ENCODE measurements at regions not wholly inside any gene's neighbourhood (a gene's known extent, or its start where the extent isn't known, plus 50 kb on each side); places are given as distances from the start of the nearest gene placed in this dataset.
A peak's percentile ranks its signal among the peaks of the same experiment; 100 is the strongest.

DNA sequence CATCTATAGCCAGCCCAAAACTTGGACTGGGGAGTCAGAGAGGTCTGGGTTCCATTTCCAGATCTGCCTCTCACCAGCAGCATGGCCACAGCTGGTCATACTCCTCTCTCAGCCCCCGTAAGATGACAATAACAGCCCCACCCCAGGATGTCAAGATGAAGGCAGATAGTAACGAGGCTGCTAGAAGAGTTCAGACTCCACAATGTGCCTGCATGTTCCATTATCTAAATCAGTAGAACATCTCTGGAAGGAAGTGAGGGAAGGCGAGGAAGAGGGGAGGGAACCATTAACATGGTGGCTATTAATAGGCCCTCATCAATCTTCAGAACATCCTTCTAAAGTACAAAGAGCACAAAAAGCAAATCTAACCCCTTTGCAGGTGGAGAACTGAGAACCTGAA lies 98.0 kb upstream of the KCNG1 start:
- no peaks in the 10 kb centered on the region for H3K36me3 ChIP-seq (ENCODE audit: insufficient read depth, low read length)
- peaks cover 21% of the 10 kb centered on the region for H3K27me3 ChIP-seq (ENCODE audit: control insufficient read depth, insufficient read depth, low read length)
- H3K4me1 ChIP-seq (ENCODE audit: control insufficient read depth, insufficient read depth, low read length), result peaks cover 24% of the 10 kb centered on the region
- no peaks in the 10 kb centered on the region for H3K9me3 ChIP-seq (replicated peaks; ENCODE audit: low read length)
- H3K9ac ChIP-seq (ENCODE audit: low read depth, low read length), result no peak overlapping the region
- H3K4me3 ChIP-seq (ENCODE audit: low read length), result no peak overlapping the region
- no peak overlapping the region for H3K4me2 ChIP-seq (ENCODE audit: low read length)

DNA sequence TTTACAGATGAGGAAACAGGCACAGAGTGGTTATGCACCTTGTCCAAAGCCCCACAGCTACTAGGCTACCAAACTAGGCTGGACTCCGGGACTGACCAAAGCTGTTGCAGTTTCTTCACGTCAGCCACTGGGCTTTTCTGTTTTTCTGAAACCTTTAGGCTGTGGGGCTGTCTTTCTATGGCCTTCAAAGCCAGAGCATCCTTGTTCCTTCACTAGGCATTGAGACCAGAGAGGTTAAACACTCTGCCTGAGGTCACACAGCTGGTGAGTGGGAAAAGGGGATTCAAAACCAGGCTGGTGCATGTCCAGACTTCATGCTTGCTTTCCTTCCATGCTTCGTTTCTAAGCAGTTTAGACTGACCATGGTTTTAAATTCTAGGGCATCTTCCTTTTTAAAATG lies 97.5 kb upstream of the KCNG1 start:
- Histone ChIP-seq H3K36me3 (ENCODE audit: insufficient read depth, low read length) (no peaks in the 10 kb centered on the region), H3K9ac (ENCODE audit: low read depth, low read length) (no peak overlapping the region), H3K27me3 (ENCODE audit: control insufficient read depth, insufficient read depth, low read length) (peaks cover 16% of the 10 kb centered on the region), H3K9me3 (replicated peaks; ENCODE audit: low read length) (no peaks in the 10 kb centered on the region), H3K4me2 (ENCODE audit: low read length) (no peak overlapping the region), H3K4me1 (ENCODE audit: control insufficient read depth, insufficient read depth, low read length) (peaks cover 24% of the 10 kb centered on the region), H3K4me3 (ENCODE audit: low read length) (no peak overlapping the region)

DNA sequence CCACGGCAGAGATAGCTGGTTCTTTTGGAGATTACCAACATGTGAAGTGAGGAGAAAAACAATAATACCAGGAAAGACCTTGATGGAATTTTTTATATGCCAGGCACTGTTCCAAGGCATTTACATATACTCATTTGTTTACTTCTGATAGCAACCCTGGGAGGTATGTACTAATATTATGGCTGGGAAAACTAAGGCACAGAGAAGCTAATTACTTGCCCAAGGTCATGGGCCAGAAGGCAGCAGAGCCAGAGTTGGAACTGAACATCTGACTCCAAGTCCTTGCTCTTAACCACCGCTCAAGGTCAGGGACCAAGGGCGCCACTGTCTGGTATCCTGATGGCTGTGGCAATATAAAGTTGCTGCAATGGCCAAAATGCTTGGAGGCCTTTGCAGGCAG lies 97.0 kb upstream of the KCNG1 start:
- peaks cover 24% of the 10 kb centered on the region for H3K4me1 ChIP-seq (ENCODE audit: control insufficient read depth, insufficient read depth, low read length)
- H3K9me3 ChIP-seq (replicated peaks; ENCODE audit: low read length), result no peaks in the 10 kb centered on the region
- no peak overlapping the region for H3K4me3 ChIP-seq (ENCODE audit: low read length)
- peaks cover 14% of the 10 kb centered on the region for H3K27me3 ChIP-seq (ENCODE audit: control insufficient read depth, insufficient read depth, low read length)
- H3K4me2 ChIP-seq (ENCODE audit: low read length), result no peak overlapping the region
- no peak overlapping the region for H3K9ac ChIP-seq (ENCODE audit: low read depth, low read length)
- H3K36me3 ChIP-seq (ENCODE audit: insufficient read depth, low read length), result no peaks in the 10 kb centered on the region

DNA sequence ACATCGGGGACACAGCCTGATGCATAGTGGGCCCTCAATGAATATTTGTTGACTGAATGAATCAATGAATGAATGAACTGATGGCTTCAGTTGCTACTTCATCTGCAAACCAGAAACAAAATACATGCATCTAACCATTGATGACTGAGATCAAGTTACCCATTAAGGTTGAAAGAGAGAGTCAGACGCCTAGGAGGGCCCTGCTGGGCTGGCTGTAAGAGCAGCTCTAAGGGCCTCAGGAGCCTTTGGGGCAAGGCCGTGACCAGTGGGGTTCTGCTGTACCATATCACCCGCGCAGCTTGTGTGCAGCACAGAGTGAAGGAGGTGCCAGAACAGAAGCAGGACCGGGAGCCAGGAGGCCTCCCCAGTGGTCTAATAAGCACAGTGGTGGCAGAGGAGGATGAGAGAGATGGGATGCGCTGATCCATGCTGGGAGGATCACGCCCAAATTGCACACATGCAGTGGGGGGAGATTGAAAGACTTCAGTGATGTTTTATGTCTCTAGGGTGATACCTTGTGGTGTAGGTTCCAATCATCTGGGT lies 96.1 kb upstream of the KCNG1 start:
- Histone ChIP-seq H3K4me2 (ENCODE audit: low read length) (no peak overlapping the region), H3K27me3 (ENCODE audit: control insufficient read depth, insufficient read depth, low read length) (peaks cover 14% of the 10 kb centered on the region), H3K9ac (ENCODE audit: low read depth, low read length) (no peak overlapping the region), H3K4me3 (ENCODE audit: low read length) (no peak overlapping the region), H3K4me1 (ENCODE audit: control insufficient read depth, insufficient read depth, low read length) (peaks cover 24% of the 10 kb centered on the region), H3K9me3 (replicated peaks; ENCODE audit: low read length) (no peaks in the 10 kb centered on the region), H3K36me3 (ENCODE audit: insufficient read depth, low read length) (no peaks in the 10 kb centered on the region)

DNA sequence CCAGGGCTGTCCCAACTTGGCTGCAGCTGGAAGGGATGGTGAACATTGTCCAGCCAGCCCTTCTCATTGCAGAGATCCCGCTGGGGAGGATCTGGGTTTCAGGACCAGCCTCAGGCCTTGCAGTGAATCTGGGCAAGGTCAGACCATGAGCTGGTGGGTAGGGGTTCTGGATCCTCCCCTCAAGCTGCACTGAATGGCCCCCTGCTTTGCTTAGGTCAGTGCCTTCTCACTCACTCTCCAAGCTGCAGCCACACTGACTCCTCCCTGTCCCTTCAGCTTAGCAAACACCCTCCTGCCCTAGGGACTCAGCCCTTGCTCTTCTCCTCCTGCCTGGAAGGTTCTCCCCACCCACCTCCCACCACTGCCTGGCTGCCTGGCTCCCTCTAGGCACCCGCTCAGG lies 95.3 kb upstream of the KCNG1 start:
- H3K4me2 ChIP-seq (ENCODE audit: low read length), result no peak overlapping the region
- no peaks in the 10 kb centered on the region for H3K36me3 ChIP-seq (ENCODE audit: insufficient read depth, low read length)
- peaks cover 14% of the 10 kb centered on the region for H3K27me3 ChIP-seq (ENCODE audit: control insufficient read depth, insufficient read depth, low read length)
- no peaks in the 10 kb centered on the region for H3K9me3 ChIP-seq (replicated peaks; ENCODE audit: low read length)
- H3K9ac ChIP-seq (ENCODE audit: low read depth, low read length), result no peak overlapping the region
- H3K4me3 ChIP-seq (ENCODE audit: low read length), result no peak overlapping the region
- H3K4me1 ChIP-seq (ENCODE audit: control insufficient read depth, insufficient read depth, low read length), result peaks cover 24% of the 10 kb centered on the region

DNA sequence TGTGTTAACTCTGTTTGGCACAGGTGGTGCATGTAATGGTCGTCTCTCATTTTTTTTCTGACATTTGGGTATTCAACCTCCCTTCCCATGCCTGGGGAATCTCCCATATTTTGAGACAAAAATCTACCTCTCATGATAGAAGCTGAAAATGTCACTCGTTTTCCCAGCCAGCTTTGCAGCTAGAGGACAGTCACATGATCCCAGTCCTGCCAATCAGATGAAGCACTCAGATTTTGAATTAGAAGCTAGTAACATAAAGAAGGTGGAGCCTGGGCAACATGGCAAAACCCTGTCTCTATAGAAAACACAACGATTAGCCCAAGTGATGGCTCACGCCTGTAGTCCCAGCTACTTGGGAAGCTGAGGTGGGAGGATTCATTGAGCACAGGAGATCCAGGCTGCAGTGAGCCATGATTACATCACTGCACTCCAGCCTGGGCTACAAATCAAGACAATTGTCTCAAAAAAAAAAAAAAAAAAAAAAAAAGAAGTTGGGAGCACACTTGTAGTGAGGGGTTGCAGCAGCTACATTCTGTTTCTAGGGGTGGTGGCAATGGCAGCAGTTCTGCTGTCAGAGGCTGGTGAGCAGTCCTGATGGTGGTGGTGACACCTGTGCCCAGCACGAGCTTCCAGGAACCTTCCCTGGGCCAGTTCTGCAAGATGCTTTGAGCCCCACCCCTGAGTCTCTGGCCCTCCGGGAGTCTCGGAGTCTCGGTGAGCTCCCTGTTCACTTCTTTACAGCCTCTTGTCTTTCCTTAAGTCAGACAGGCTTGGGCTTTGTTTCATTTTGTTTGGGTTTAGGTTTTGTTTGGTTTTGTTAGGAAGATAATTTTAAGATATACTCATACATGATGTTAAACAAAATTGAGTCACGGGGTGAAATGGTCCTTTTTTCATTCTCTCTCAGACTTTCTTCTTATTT lies 94.1 kb upstream of the KCNG1 start:
- Histone ChIP-seq H3K9me3 (replicated peaks; ENCODE audit: low read length) (no peaks in the 10 kb centered on the region), H3K4me3 (ENCODE audit: low read length) (no peak overlapping the region), H3K27me3 (ENCODE audit: control insufficient read depth, insufficient read depth, low read length) (peaks cover 18% of the 10 kb centered on the region), H3K36me3 (ENCODE audit: insufficient read depth, low read length) (no peaks in the 10 kb centered on the region), H3K4me1 (ENCODE audit: control insufficient read depth, insufficient read depth, low read length) (peaks cover 19% of the 10 kb centered on the region), H3K9ac (ENCODE audit: low read depth, low read length) (no peak overlapping the region), H3K4me2 (ENCODE audit: low read length) (peak overlapping the region; percentile 20)

DNA sequence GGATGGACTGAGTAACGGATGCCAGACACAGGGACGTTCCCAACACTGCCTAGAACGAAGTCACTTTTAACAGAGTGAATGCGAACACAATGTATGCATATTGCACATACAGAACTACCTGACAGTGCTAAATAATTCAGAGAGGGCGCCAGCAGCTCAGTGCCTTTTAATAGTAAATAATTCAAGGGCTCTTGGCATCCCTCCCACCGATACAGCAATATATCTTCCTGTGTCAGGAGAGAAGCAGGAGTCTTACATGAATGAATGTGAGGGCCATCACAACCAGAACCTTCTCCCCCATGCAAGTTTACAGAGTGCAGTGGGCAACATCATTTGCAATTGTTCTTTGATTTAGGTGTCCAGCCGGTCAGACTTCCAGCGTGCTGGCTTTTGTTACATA lies 88.4 kb upstream of the KCNG1 start:
- no peak overlapping the region for H3K4me3 ChIP-seq (ENCODE audit: low read length)
- no peaks in the 10 kb centered on the region for H3K36me3 ChIP-seq (ENCODE audit: insufficient read depth, low read length)
- H3K9me3 ChIP-seq (replicated peaks; ENCODE audit: low read length), result no peaks in the 10 kb centered on the region
- H3K27me3 ChIP-seq (ENCODE audit: control insufficient read depth, insufficient read depth, low read length), result peaks cover 52% of the 10 kb centered on the region
- H3K9ac ChIP-seq (ENCODE audit: low read depth, low read length), result no peak overlapping the region
- no peaks in the 10 kb centered on the region for H3K4me1 ChIP-seq (ENCODE audit: control insufficient read depth, insufficient read depth, low read length)
- H3K4me2 ChIP-seq (ENCODE audit: low read length), result no peak overlapping the region

DNA sequence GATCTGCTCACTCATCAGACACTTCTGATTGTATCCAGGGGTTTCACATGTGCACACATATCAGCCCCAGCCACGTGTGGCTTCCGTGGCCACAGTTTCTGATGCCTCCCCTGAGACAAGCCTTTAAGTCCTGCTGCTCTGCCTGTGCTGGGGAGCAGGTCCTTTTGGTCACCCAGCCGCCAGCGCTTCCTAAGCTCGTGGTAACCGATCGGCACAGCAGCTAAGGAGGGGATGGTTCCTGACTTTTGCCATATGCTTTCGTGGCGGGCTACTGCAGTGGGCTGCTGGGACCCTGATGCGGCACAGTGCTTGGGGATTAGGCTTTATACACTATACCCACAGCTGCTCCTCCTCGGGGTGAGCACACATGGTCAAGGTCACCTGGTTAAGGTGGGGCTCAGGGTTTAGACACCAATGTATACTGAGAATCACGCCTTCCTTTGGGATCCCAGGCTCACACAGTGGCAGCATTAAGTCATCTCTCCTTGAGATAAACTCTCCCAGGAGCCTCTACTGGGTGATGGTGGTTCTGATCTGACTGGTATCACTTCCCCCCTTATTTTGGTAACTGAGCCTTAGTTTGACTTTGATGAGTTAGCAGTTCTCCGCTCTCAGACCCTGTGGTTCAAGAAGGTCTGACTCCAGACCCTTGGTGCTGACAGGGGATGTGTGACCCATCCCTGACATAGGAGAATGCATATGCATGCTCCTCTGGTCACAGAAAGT lies 85.9 kb upstream of the KCNG1 start:
- Histone ChIP-seq H3K4me3 (ENCODE audit: low read length) (no peak overlapping the region), H3K4me2 (ENCODE audit: low read length) (no peak overlapping the region), H3K9me3 (replicated peaks; ENCODE audit: low read length) (no peaks in the 10 kb centered on the region), H3K36me3 (ENCODE audit: insufficient read depth, low read length) (no peaks in the 10 kb centered on the region), H3K27me3 (ENCODE audit: control insufficient read depth, insufficient read depth, low read length) (peaks cover 71% of the 10 kb centered on the region), H3K4me1 (ENCODE audit: control insufficient read depth, insufficient read depth, low read length) (no peaks in the 10 kb centered on the region), H3K9ac (ENCODE audit: low read depth, low read length) (no peak overlapping the region)

DNA sequence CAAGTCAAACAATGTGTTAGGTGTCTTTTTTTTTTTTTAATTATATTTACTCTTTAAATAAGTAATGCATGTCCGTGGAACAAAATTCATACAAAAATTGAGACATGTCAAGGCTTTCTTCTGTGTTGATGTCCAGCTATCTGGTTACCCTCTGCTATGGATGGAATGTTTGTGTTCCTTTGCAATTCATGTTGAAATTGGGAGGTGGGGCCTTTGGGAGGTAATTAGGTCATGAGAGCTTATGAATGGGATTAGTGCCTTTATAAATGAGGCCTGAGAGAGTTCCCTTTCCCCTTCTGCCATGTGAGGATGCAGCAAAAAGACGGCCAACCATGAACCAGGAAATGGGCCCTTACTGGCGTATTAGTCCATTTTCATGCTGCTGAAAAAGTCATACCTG lies 83.1 kb upstream of the KCNG1 start:
- Histone ChIP-seq H3K9ac (ENCODE audit: low read depth, low read length) (no peak overlapping the region), H3K4me2 (ENCODE audit: low read length) (no peak overlapping the region), H3K4me1 (ENCODE audit: control insufficient read depth, insufficient read depth, low read length) (no peaks in the 10 kb centered on the region), H3K9me3 (replicated peaks; ENCODE audit: low read length) (no peaks in the 10 kb centered on the region), H3K4me3 (ENCODE audit: low read length) (no peak overlapping the region), H3K27me3 (ENCODE audit: control insufficient read depth, insufficient read depth, low read length) (peaks cover 71% of the 10 kb centered on the region), H3K36me3 (ENCODE audit: insufficient read depth, low read length) (no peaks in the 10 kb centered on the region)

DNA sequence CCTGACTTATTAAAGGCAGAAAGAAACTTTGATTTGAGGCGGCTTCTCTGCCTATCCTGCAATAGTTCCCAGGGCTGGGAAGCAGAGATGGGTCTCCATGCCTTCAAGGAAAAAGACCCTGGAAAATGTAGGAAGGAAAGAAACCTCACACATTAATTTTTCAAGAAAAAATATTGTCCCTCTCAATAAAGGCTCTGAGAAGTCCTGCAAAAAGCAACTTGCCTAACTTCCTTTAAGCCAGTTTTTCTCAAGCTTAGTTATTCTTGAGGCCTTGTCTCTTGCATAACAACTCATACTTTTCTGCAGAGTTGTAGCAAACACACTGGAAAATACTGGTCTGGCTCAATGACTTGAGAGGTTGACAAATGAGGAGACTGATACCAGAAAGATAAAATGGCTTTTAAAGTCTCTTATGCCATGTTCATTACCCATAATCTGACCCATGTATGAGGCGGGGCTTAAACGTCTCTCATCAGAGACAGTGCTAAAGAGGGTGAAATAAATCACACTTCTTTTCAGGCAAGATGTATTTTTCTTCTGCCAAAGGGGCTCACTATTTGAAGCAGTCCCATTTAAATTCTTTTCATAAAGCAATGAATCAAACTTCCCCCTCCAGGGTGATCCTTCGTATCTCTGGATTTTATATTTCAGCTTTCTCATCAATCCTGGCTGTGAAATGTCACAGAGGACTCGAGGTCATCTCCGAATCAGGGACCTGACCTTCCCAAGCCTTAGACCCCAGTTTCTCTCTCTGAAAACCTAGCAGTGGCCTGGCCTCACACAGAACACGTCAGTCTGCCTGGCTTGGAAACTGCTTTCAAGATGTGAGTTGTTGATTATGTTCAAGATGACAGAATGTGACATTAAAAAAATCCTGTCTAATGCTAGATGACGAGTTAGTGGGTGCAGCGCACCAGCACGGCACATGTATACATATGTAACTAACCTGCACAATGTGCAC lies 82.3 kb upstream of the KCNG1 start:
- no peak overlapping the region for H3K4me3 ChIP-seq (ENCODE audit: low read length)
- H3K4me1 ChIP-seq (ENCODE audit: control insufficient read depth, insufficient read depth, low read length), result no peaks in the 10 kb centered on the region
- no peak overlapping the region for H3K9ac ChIP-seq (ENCODE audit: low read depth, low read length)
- peaks cover 70% of the 10 kb centered on the region for H3K27me3 ChIP-seq (ENCODE audit: control insufficient read depth, insufficient read depth, low read length)
- no peaks in the 10 kb centered on the region for H3K36me3 ChIP-seq (ENCODE audit: insufficient read depth, low read length)
- no peak overlapping the region for H3K4me2 ChIP-seq (ENCODE audit: low read length)
- no peaks in the 10 kb centered on the region for H3K9me3 ChIP-seq (replicated peaks; ENCODE audit: low read length)

DNA sequence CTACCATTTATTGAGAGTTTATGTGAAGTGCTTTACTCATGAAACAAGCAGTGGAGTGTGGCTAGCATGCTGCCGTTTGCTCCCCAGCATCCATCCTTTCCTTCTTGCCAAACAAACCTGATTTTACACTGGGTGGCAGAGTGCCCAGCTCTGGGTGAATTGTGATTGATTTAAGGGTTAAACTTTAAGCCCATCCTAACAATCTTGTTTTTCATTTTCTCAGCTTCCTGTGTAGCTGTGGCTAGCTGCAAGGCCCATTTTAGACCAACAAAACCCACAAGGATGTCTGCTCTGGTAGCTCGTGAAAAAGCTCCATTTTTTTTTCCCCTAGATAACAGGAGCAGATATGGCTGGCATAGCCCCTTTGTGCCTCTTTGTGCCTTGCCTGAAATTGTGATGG lies 77.7 kb upstream of the KCNG1 start:
- Histone ChIP-seq H3K4me2 (ENCODE audit: low read length) (no peak overlapping the region), H3K4me3 (ENCODE audit: low read length) (no peak overlapping the region), H3K27me3 (ENCODE audit: control insufficient read depth, insufficient read depth, low read length) (peaks cover 74% of the 10 kb centered on the region), H3K9me3 (replicated peaks; ENCODE audit: low read length) (no peaks in the 10 kb centered on the region), H3K9ac (ENCODE audit: low read depth, low read length) (no peak overlapping the region), H3K36me3 (ENCODE audit: insufficient read depth, low read length) (no peaks in the 10 kb centered on the region), H3K4me1 (ENCODE audit: control insufficient read depth, insufficient read depth, low read length) (no peaks in the 10 kb centered on the region)

All from skeletal muscle satellite cell (primary cell).